HL-60 (cell line): ENCODE measurements at regions not wholly inside any gene's neighbourhood (a gene's known extent, or its start where the extent isn't known, plus 50 kb on each side); places are given as distances from the start of the nearest gene placed in this dataset.

Experiments used
- DNase-seq, 2 experiments: peaks; one replicate each; pipeline ENCODE4 v3.0.0-alpha.2; 2010 to 2020; ENCODE audit warnings: low read depth in 1 of 2, low spot score in 1 of 2
- H3K27ac ChIP-seq: fragments of 250-450 bp; sonication (Bioruptor Pico); replicated peaks from 2 replicates; pipeline ENCODE4 v1.5.1; 2020; ENCODE audit warnings: mild to moderate bottlenecking, moderate library complexity
- H3K27me3 ChIP-seq: fragments of 250-450 bp; sonication (Bioruptor Pico); 2 replicates; pipeline ENCODE4 v1.5.1; 2021; ENCODE audit warnings: mild to moderate bottlenecking, moderate library complexity; ENCODE audit not compliant: insufficient read depth, poor library complexity, severe bottlenecking
- H3K4me3 ChIP-seq: replicated peaks from 2 replicates; pipeline ENCODE4 v1.5.1; 2011; ENCODE audit warnings: mild to moderate bottlenecking, control low read depth, low read length; ENCODE audit not compliant: insufficient read depth
- GABPA ChIP-seq: IDR thresholded peaks from 2 replicates; pipeline ENCODE4 v1.6.1; 2012; ENCODE audit warnings: low read depth
- POLR2AphosphoS5 ChIP-seq: IDR thresholded peaks from 2 replicates; pipeline ENCODE4 v1.6.1; 2012; ENCODE audit warnings: low read depth
- REST ChIP-seq: IDR thresholded peaks from 2 replicates; pipeline ENCODE4 v1.6.1; 2012; ENCODE audit warnings: low read depth; ENCODE audit not compliant: insufficient replicate concordance
- SPI1 ChIP-seq: IDR thresholded peaks from 2 replicates; pipeline ENCODE4 v1.6.1; 2012; ENCODE audit warnings: low read depth, mild to moderate bottlenecking, borderline replicate concordance
- TF ChIP-seq, protein P1 (sequence below): IDR thresholded peaks from one replicate; pipeline ENCODE4 v1.5.1; 2011; ENCODE audit warnings: low read length, control low read depth, inconsistent platforms; ENCODE audit not compliant: insufficient read depth

GRCh38 chr20:11266571-11266970, 592.8 kb upstream of the JAG1 start:
- DNase-seq, result no peak

GRCh38 chr20:11267131-11267761, 593.4 kb upstream of the JAG1 start:
- Histone ChIP-seq H3K4me3 (no peak overlapping the region), H3K27me3 (no peaks in the 10 kb centered on the region), H3K27ac (no peak overlapping the region)
- TF ChIP-seq REST, result no peak
- TF ChIP-seq, protein P1, sequence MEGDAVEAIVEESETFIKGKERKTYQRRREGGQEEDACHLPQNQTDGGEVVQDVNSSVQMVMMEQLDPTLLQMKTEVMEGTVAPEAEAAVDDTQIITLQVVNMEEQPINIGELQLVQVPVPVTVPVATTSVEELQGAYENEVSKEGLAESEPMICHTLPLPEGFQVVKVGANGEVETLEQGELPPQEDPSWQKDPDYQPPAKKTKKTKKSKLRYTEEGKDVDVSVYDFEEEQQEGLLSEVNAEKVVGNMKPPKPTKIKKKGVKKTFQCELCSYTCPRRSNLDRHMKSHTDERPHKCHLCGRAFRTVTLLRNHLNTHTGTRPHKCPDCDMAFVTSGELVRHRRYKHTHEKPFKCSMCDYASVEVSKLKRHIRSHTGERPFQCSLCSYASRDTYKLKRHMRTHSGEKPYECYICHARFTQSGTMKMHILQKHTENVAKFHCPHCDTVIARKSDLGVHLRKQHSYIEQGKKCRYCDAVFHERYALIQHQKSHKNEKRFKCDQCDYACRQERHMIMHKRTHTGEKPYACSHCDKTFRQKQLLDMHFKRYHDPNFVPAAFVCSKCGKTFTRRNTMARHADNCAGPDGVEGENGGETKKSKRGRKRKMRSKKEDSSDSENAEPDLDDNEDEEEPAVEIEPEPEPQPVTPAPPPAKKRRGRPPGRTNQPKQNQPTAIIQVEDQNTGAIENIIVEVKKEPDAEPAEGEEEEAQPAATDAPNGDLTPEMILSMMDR, result no peak
- no peak for TF ChIP-seq POLR2AphosphoS5
- no peak for TF ChIP-seq GABPA
- no peak for TF ChIP-seq SPI1
- no peak for DNase-seq

More at GRCh38 chr20:11266571-11266970, 592.8 kb upstream of the JAG1 start:
- no peak for TF ChIP-seq GABPA
- no peak for TF ChIP-seq SPI1
- no peak for TF ChIP-seq REST
- no peak for TF ChIP-seq POLR2AphosphoS5
- TF ChIP-seq, protein P1, result no peak
- H3K27ac ChIP-seq, result no peak overlapping the region
- no peak overlapping the region for H3K4me3 ChIP-seq
- H3K27me3 ChIP-seq, result no peaks in the 10 kb centered on the region

GRCh38 chr20:11267762-11268335, 594.0 kb upstream of the JAG1 start:
- H3K27me3 ChIP-seq, result no peaks in the 10 kb centered on the region
- TF ChIP-seq, protein P1, result no peak
- TF ChIP-seq POLR2AphosphoS5 (no peak), SPI1 (no peak)
- no peak for DNase-seq
- no peak overlapping the region for H3K27ac ChIP-seq
- H3K4me3 ChIP-seq, result no peak overlapping the region

DNA sequence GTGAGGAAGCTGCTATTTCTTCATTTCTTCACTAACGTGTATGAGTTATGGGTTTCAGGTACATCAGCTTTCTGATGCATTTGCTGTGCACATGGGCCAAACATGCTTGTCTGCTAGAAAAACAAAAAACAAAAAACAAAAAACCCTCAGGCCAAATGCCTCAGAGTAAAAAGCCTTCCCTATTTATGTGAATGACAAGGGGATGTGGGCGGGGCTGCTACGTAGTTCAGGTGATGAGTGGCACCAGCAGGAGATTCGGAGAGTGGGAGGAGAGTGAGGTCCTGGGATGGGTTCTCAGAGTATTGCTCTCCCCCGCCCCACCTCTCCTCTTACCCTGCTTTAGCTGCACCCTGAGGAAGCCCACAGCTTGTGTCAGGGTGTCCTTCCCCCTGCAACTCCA, 596.8 kb upstream of the JAG1 start:
- Histone ChIP-seq H3K27ac (no peak overlapping the region), H3K27me3 (no peaks in the 10 kb centered on the region), H3K4me3 (no peak overlapping the region)
- DNase-seq, result no peak
- TF ChIP-seq GABPA (no peak), POLR2AphosphoS5 (no peak), SPI1 (no peak), REST (no peak)
- TF ChIP-seq, protein P1, result no peak
